Tibial artery (tissue), 4 donors: ENCODE measurements at regions not wholly inside any gene's neighbourhood (a gene's known extent, or its start where the extent isn't known, plus 50 kb on each side); places are given as distances from the start of the nearest gene placed in this dataset.

Experiments used
- DNase-seq, 2 donors: peaks; one replicate each; pipeline ENCODE4 v3.0.0-alpha.2; 2019
- H3K27ac ChIP-seq, 2 donors: fragments of 200-600 bp; sonication (generic) in 1 of 2; 1 replicate in 1 of 2; 2 replicates in 1 of 2; pipeline ENCODE4 v1.5.1; 2018 to 2019; ENCODE audit warnings: mild to moderate bottlenecking in 1 of 2
- H3K27me3 ChIP-seq, 2 donors: fragments of 200-600 bp; sonication (generic) in 1 of 2; one replicate each; pipeline versions ENCODE4 v1.5.1 to v1.6.0; 2016 to 2019
- H3K36me3 ChIP-seq, 3 donors: fragments of 200-600 bp; sonication (generic) in 2 of 3; one replicate each; pipeline ENCODE4 v1.5.1; 2016 to 2019; ENCODE audit warnings: mild to moderate bottlenecking in 2 of 3
- H3K4me1 ChIP-seq, 4 donors: fragments of 200-600 bp; sonication (generic) in 2 of 4; 1 replicate in 3 of 4; 2 replicates in 1 of 4; pipeline ENCODE4 v1.5.1; 2016 to 2019
- H3K4me3 ChIP-seq, 2 donors: fragments of 200-600 bp; sonication (generic) in 1 of 2; 1 replicate in 1 of 2; 2 replicates in 1 of 2; pipeline ENCODE4 v1.5.1; 2018 to 2019; ENCODE audit warnings: mild to moderate bottlenecking in 2 of 2
- H3K9me3 ChIP-seq, 3 donors: fragments of 200-600 bp; sonication (generic) in 1 of 3; one replicate each; pipeline ENCODE4 v1.5.1; 2016 to 2019
- intact Hi-C: fragments of 100-400 bp; cut with DNase I; formaldehyde crosslinking; loops from one replicate; pipeline ENCODE4 v1.15.0; 2023; ENCODE audit warnings: low total_unique reads
- TF ChIP-seq, protein P1 (sequence below), 2 experiments: fragments of 200-600 bp in 1 of 2; fragments of 450-650 bp in 1 of 2; IDR thresholded peaks; one replicate each; pipeline ENCODE4 v1.5.1; 2017 to 2019; ENCODE audit warnings: antibody characterized with exemption in 2 of 2, mild to moderate bottlenecking in 1 of 2, moderate library complexity in 1 of 2

- H3K27me3 ChIP-seq: no peaks in the 10 kb centered on the region
- H3K4me1 ChIP-seq: no peaks in the 10 kb centered on the region
- TF ChIP-seq, protein P1, sequence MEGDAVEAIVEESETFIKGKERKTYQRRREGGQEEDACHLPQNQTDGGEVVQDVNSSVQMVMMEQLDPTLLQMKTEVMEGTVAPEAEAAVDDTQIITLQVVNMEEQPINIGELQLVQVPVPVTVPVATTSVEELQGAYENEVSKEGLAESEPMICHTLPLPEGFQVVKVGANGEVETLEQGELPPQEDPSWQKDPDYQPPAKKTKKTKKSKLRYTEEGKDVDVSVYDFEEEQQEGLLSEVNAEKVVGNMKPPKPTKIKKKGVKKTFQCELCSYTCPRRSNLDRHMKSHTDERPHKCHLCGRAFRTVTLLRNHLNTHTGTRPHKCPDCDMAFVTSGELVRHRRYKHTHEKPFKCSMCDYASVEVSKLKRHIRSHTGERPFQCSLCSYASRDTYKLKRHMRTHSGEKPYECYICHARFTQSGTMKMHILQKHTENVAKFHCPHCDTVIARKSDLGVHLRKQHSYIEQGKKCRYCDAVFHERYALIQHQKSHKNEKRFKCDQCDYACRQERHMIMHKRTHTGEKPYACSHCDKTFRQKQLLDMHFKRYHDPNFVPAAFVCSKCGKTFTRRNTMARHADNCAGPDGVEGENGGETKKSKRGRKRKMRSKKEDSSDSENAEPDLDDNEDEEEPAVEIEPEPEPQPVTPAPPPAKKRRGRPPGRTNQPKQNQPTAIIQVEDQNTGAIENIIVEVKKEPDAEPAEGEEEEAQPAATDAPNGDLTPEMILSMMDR (IDR thresholded peaks at IDR 0.05): no peak
- H3K27ac ChIP-seq: no peak overlapping the region
- DNase-seq: no peak
- intact Hi-C loops: no loop called here
- H3K4me3 ChIP-seq: no peak overlapping the region
- H3K9me3 ChIP-seq: no peaks in the 10 kb centered on the region
- no peaks in the 10 kb centered on the region for H3K36me3 ChIP-seq
These were observed 108.3 kb upstream of the RPS6KA3 start for GRCh38 chrX:20374900-20375438.

DNA sequence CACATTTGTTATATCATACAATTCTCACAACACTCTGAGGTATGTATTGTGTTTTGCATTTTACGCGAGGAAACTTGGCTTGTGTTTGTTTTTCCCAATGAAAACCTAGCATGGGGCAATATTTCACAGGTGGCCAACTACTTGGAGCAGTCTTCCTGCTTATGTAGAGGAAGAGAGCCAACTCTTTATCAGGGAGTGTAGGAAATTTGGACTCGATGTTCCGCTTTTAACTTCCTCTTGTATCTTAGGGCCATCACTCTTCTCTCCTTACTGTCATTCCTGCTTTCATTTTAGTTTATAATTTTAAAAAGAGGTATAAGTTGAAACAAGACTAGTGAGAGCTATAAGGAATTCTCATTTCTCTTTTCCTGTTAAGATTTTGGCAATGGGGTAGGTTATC is 107.7 kb upstream of the RPS6KA3 start:
- no peaks in the 10 kb centered on the region for H3K9me3 ChIP-seq
- H3K36me3 ChIP-seq: no peaks in the 10 kb centered on the region
- no peak for DNase-seq
- no peak overlapping the region for H3K4me3 ChIP-seq
- H3K27ac ChIP-seq: no peak overlapping the region
- TF ChIP-seq, protein P1 (IDR thresholded peaks at IDR 0.05): no peak
- H3K4me1 ChIP-seq: no peaks in the 10 kb centered on the region
- intact Hi-C loops: no loop called here
- H3K27me3 ChIP-seq: no peaks in the 10 kb centered on the region

- no peaks in the 10 kb centered on the region for H3K36me3 ChIP-seq
- no peaks in the 10 kb centered on the region for H3K27me3 ChIP-seq
- DNase-seq: no peak
- no peak overlapping the region for H3K4me3 ChIP-seq
- TF ChIP-seq, protein P1 (IDR thresholded peaks at IDR 0.05): no peak
- H3K4me1 ChIP-seq: no peaks in the 10 kb centered on the region
- H3K27ac ChIP-seq: no peak overlapping the region
- no peaks in the 10 kb centered on the region for H3K9me3 ChIP-seq
- intact Hi-C loops: no loop called here
These were observed 106.4 kb upstream of the RPS6KA3 start for GRCh38 chrX:20373063-20373462.

DNA sequence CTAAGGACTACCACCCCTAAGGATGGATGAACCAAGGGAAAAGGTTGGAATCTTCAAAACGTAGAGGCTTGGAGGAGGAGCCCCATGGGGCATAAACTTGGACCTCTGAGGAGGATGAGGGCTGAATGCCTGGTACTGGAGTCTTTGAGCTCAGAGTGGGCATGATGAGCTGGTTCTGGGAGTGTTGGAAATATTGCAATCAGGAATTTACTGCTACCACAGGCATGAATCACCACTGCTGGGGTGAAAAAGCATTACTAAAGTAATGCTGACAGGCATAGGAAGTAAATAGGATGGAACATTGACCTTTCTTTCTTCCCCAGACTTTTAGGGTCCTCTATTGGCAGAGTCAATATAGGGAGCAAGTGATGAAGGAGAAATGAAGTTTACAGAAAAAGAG is 105.8 kb upstream of the RPS6KA3 start:
- TF ChIP-seq, protein P1 (IDR thresholded peaks at IDR 0.05): no peak
- no peaks in the 10 kb centered on the region for H3K9me3 ChIP-seq
- no peaks in the 10 kb centered on the region for H3K4me1 ChIP-seq
- H3K27ac ChIP-seq: no peak overlapping the region
- H3K4me3 ChIP-seq: no peak overlapping the region
- intact Hi-C loops: no loop called here
- H3K27me3 ChIP-seq: no peaks in the 10 kb centered on the region
- no peak for DNase-seq
- no peaks in the 10 kb centered on the region for H3K36me3 ChIP-seq

DNA sequence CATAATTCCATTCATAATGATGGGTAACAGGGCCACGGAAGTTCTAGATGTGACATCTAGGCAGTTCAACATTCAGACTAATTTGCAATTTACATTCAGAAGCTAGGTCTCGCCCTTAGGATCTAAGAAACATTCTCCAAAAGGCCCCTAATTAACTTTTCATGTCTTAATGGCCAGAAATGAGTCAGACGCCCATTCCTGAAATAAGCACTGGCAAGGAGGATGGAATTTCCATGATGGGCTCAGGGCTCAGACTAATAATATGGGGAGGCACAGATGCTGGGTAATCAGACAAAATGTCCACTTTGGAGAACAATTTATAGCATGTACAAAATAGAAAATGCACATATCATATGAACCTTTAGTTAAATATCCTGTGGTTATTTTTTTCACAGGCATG is 102.8 kb upstream of the RPS6KA3 start:
- H3K9me3 ChIP-seq: no peaks in the 10 kb centered on the region
- TF ChIP-seq, protein P1 (IDR thresholded peaks at IDR 0.05): no peak
- no peak for DNase-seq

GRCh38 chrX:20364238-20364637 is 97.5 kb upstream of the RPS6KA3 start:
- H3K4me1 ChIP-seq: peaks cover 0 to 9% (median 0%) of the 10 kb centered on the region in 4 donors
- intact Hi-C loops: no loop called here
- TF ChIP-seq, protein P1 (IDR thresholded peaks at IDR 0.05): no peak

More for the DNA sequence above, 102.8 kb upstream of the RPS6KA3 start:
- Histone ChIP-seq H3K4me3 (no peak overlapping the region), H3K36me3 (no peaks in the 10 kb centered on the region), H3K27me3 (no peaks in the 10 kb centered on the region), H3K27ac (no peak overlapping the region), H3K4me1 (no peaks in the 10 kb centered on the region)
- intact Hi-C loops: no loop called here

More at GRCh38 chrX:20364238-20364637, 97.5 kb upstream of the RPS6KA3 start:
- no peak for DNase-seq
- Histone ChIP-seq H3K27ac (no peak overlapping the region), H3K4me3 (no peak overlapping the region), H3K27me3 (no peaks in the 10 kb centered on the region), H3K9me3 (no peaks in the 10 kb centered on the region), H3K36me3 (no peaks in the 10 kb centered on the region)
